ELR (cell line): ENCODE measurements at regions not wholly inside any gene's neighbourhood (a gene's known extent, or its start where the extent isn't known, plus 50 kb on each side); places are given as distances from the start of the nearest gene placed in this dataset.
A peak's percentile ranks its signal among the peaks of the same experiment; 100 is the strongest.

Source experiments
- DNase-seq: peaks from one replicate; pipeline ENCODE4 v3.0.0-alpha.2; 2015; ENCODE audit warnings: low read depth

DNA sequence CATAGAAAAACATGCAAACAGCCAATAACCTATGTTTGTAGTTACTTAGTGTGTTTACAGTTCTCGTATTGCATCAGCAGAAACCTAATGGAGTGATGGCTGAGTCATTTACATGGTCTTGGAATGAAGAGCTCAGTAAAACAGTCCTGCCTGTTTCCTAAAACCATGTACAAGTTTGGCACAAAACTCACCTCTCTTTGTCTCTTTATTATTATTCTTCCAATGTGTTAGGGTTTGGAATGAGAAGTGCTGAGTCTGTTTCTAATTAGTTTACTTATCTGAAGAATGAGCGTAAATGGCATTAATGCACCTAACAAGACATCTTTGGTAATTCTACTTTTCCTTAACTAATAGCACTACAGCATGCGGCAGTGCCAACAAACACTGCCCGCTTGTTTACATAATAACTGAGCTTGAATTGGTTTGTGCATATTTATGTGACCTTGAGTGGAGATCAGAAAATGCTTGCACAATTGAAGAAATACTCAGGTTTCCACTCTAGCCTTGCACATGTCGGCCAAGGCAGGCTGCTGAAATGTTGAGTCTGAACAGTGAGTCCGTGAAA lies 385.4 kb upstream of the SEMA6D start:
- peak; percentile 22 for DNase-seq

GRCh38 chr15:47332481-47332880 lies 384.8 kb upstream of the SEMA6D start:
- DNase-seq, result no peak

DNA sequence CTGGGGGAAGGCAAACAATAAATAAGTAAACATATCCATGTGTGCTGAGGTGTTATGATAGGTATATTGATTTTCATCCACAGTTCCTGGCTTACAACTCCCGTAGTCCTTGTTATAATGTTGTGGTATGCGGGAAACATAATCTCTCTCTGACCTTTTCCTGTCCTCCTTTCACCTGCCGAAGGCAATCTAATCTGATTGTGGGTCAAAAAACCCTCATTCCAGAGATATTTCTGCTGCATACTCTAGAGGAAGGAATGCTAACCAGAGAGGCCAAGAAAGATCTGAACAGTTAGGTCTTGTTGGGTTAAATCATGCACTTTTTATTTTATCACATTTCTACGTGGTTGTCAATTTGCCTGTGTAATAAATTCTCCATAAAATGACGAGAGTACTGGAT lies 383.6 kb upstream of the SEMA6D start:
- no peak for DNase-seq

GRCh38 chr15:47334805-47335535 lies 382.3 kb upstream of the SEMA6D start:
- DNase-seq, result no peak

DNA sequence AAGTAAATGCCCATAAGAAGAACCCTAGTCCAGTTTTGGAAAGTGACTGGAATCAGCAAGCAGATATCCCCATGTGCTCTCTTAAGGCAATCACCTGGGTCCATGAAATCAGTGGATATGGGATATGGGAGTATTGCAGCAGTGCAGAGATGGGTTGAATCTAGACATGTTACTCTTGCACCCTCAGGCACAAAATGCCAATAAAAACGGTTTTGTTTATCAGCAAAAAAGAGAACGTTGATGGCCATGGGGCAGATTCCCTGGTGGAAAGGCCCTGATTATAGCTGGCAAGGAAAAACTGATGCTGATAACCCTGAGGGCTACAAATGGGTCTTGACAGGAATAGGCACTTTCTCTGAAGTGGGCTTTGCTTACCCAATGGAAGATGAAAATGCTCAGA lies 380.2 kb upstream of the SEMA6D start:
- no peak for DNase-seq

- no peak for DNase-seq
These were observed 379.5 kb upstream of the SEMA6D start for GRCh38 chr15:47337836-47338235.

DNA sequence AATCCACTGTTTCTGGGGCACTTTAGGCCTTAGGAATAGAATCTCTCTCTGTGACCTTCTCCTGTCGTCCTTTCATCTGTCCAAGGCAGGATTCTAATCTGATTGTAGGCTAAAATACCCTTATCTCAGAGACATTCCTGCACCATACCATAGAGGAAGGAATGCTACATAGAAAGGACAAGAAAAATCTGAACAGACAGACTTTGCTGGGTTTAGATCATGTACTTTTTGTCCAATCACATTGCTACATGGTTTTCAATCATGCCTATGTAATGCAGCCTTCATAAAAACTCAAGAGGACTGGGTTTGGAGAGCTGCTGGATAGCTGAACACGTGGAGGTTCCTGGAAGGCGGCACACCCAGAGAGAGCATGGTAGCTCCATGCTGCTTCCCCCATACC lies 378.5 kb upstream of the SEMA6D start:
- DNase-seq, result no peak

DNA sequence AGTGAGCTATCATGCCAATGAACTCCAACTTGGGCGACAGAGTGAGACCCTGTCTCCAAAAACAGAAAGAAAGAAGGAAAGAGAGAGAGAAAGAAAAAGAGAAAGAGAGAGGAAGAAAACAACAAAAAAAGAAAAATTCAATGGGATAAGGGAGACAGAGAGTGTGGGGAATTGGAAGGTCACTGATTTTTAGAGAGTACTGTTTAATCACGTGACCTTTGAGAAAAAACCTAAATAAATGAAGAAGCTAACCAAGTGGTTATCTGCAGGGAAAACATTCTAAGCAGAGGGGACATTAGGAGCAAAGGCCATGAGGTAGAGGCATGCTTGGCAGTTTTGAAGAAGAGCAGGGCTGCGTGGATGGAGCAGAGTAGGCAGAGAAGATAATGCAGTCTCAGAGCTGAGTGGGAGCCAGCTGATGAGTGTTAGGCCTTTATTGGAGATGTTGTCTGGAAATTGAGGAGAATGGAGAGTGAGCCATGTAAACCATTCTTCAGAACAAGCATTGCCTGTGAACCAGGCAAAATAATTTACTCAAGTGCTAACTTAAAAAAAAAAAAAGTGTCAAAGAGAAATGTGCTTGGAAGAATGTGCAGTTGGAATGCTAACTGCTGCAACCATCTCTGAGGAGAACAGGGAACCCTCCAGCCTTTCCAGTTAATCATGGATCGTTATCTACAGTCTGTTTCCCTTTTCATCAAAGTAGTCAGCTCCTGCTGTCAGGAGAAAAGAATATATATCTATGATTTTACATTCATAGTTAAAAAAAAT lies 377.3 kb upstream of the SEMA6D start:
- no peak for DNase-seq

DNA sequence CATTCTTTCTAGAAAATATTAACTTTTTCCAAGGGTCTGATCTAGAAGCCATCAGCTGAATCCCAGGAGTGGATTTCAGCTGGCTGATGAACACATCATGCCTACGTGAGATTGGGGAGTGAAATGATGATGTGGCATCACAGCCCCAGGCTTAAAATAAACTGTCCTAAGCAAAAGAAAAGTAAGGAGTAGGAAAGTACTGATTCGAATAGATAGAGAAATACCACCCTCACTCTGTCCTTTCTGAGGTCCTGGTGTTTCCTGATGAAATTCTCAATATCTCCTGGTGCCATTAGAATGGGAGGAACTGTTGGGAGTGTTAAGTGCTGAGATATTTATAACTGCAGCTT lies 376.8 kb upstream of the SEMA6D start:
- DNase-seq, result no peak

DNA sequence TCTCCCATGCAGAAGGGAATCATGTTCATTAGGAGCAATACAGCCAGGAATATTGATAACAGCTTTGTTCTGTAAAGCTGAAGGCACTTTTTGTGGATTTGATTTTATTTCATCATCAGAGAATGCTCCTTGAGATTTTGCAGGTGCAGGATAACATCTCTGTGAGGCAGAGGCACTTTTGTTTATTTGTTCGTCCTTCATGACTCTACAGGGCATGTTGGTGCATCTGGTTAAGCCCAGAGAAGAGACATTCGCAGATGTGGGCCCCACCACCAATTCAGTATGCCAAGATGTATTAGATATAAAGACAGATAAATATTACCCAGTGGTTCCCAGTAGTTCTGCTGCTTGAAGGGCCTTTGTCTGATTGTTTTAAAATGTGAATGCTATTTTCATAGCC lies 368.1 kb upstream of the SEMA6D start:
- no peak for DNase-seq

- no peak for DNase-seq
These were observed 365.8 kb upstream of the SEMA6D start for GRCh38 chr15:47351501-47351900.

DNA sequence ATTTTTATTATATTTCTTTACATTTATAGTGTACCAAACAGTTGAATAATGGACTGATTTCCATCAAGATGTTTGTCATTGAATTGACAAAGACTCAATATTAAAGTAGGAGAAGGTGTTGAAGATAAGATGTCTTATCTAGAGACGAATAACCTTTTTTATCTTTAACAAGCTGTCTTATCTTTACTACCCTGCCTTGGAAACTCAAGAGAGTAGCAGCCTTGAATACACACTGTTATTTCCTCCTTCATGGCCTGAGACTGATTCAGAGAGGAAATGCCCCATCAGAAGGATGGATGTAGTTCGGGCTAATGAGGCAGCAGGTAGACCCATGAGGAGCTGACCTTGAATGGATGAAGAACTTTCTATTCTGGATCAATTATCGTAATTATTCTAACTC lies 365.1 kb upstream of the SEMA6D start:
- no peak for DNase-seq

DNA sequence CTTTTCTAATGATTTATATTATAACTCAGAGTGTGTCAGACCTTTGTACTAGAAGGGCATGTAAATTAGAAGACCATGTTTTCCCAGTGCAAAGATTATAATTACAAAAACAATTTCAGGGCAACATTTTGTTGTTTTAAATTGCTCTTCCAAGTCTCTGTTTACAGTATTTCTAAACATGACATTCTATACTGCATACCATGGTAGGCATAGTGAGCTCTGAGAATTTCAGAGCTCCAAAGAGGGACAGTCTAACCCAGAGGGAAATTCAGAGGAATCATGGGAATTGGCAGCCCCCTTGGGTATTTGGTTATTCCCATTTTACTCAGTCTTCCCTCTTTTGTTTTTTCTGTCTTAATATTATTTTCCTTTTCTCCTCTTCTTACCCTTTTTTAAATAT lies 361.5 kb upstream of the SEMA6D start:
- DNase-seq, result no peak

DNA sequence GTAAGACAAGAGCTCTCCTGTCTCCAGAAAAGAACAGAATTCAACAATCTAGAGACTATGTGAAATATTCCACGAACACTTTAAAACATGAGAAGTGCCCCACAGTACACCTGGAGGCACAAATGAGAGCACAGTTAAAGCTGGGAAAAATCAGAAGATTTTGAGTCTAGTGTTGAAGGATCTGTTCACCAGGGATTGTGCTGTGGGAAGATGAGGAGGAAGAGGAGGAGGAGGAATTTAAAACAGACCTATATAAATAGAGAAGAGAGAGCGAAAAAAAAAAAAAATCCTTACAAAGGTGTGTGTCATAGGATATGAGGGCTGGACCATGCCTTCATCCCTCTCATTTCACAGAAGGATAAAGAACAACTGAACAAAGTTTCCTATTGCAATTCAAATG lies 361.0 kb upstream of the SEMA6D start:
- no peak for DNase-seq

DNA sequence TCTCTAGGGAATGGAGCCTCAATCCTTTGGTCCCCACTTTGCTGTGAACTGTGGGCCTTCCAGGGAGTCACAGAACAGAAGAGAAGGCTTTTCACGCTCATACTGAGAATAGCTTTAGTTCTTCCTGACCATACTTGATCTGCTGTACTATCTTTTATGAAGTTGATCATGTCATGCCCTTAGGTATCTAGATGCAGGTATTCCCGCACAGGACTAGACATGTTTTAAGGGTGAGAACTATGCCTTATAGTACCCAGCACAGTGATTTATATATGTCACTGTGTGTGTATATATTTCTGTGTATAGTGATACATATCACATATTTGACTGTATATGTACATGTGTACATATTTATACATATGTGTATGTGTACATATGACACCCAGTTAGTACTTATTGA lies 358.4 kb upstream of the SEMA6D start:
- DNase-seq, result no peak

- peak; percentile 2 for DNase-seq
These were observed 357.0 kb upstream of the SEMA6D start for GRCh38 chr15:47360305-47360704.

DNA sequence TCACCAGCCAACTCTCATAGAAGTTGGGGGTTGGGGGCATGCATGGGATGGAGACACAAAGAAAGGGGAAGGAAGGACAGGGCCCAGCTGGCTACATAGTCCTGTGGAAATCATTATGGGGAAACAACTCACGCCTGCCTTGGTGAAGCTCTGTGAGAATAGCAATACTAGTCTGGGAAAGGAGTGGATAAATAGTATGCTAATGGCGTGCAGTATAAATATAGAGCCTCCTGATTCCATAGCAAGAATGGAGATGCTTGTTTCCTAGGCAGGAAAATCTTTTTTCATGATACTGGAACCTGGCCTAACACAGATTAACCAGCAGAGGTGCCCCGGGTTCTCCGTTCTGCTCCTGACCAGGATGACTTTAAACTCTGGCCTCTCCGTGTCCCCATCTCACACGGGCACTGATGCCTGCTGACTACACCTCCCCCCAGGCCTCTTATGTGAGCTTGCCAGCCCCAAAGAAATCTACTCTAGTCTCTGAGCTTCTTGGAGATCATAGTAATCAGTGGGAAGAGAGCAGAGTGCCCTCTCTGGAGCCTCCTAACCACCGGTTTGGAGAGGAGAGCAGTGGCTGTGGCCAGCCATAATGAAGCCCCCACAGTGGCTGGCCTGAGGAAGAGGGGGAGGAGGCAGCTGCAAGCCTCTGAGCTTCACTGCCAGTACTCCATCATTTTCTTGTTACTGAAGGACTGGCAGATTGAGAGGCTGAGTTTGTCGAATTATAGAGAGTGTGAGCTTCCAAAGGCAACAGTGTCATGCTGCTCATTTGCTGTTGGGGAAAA lies 355.0 kb upstream of the SEMA6D start:
- no peak for DNase-seq

GRCh38 chr15:47363653-47364052 lies 353.7 kb upstream of the SEMA6D start:
- DNase-seq, result no peak

- DNase-seq, result no peak
These were observed 352.8 kb upstream of the SEMA6D start for GRCh38 chr15:47364230-47365141.

- DNase-seq, result no peak
These were observed 350.4 kb upstream of the SEMA6D start for GRCh38 chr15:47366884-47367283.

GRCh38 chr15:47367726-47368390 lies 349.4 kb upstream of the SEMA6D start:
- no peak for DNase-seq
